GM21737 (cell line): ENCODE measurements at regions not wholly inside any gene's neighbourhood (a gene's known extent, or its start where the extent isn't known, plus 50 kb on each side); places are given as distances from the start of the nearest gene placed in this dataset.
"Not testable (repeated sequence)": the region's sequence is repeated elsewhere in the genome, so short reads cannot be mapped to it uniquely, and the experiment has no call there.

Experiments
- ATAC-seq: cut with Tn5 transposase; IDR thresholded peaks from one replicate; pipeline ENCODE4 v1.9.1; 2021; ENCODE audit warnings: mild to moderate bottlenecking, moderate library complexity; ENCODE audit not compliant: unreplicated experiment

DNA sequence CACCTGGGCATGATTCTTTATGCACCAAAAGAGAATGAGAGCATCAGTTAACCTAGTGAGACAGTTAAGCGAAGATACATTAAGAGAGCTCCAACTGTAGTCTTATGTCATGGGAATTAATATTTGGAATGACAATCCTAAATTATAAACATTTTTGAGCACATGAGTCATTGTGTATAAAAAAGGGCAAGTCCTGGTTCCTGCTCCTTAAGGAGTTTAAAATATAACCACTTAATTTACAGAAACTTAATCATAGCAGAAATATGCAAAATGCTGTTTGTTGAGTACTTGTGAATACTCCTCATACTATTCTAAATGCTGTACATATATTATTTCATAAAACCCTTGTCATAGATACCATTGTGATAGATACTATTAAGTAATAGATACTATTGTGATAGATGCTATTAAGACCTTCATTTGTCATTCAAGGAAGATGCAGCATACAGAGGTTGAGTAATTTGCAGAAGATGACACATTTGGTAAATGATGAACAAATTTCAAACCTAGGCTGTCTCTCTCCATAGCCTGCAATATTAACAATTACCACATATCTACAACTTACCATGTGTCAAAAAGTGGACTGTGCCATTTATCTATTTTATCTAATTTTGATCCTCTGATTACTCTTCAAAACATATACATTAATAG is 301.0 kb downstream of the TBC1D4 start:
- ATAC-seq, result no peak

DNA sequence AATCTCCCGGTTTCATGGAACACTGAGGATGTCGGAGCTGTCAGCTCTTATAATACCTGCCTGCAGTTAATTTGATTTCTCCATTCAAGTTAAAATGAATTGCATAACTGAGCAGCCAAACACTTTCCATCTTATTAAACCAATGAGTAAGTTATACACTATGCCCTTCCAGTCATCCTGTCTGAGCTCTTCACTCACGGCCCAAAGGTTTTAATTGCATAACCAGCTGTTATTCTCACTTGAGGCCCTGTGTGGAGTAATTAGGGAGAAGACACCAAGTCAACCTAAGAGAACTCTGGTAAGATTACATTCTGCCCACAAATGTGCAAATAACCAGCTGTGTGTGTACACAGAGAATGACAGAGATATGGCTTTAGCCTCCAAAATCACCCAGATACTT is 303.5 kb downstream of the TBC1D4 start:
- no peak for ATAC-seq

DNA sequence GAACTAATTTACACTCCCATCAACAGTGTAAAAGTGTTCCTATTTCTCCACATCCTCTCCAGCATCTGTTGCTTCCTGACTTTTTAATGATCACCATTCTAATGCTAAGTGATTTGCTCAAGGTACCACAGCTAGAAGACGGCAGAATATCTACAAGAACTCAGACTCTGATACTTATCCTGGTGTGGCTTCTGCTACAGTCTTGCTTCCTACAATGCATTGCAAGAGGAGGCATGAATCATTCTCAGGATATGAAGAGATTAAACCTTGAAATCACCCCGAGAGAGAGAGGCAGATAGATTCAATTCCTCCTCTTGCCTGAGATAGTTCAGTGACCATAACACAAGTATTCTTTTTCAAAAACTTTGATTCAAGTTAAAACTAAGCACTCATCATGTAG is 306.4 kb downstream of the TBC1D4 start:
- ATAC-seq, result no peak

DNA sequence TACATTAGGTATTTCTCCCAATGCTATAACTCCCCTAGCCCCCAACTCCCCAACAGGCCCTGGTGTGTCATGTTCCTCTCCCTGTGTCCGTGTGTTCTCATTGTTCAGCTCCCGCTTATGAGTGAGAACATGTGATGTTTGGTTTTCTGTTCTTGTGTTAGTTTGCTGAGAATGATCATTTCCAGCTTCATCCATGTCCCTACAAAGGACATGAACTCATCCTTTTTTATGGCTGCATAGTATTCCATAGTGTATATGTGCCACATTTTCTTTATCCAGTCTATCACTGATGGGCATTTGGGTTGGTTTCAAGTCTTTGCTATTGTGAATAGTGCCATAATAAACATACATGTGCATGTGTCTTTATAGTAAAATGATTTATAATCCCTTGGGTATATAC is 306.9 kb downstream of the TBC1D4 start:
- not testable (repeated sequence) for ATAC-seq

DNA sequence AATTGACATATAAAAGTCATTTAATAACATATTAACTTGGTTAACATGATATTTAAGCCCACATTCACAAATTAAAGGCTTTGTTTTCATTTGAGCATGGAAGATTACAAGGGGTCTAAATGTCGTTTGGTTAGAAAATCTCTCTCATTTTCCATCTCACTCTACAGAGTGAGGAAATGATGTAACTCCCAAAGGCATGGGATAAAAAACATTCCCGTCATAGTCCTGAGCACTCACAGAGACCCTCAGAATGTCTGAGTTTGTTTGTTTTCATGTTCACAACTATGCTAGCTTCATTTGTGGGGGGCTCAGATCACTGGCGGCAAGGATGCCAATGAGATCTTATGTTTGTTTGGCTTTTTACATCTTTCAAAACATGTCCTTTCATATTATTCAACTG is 307.5 kb downstream of the TBC1D4 start:
- no peak for ATAC-seq

DNA sequence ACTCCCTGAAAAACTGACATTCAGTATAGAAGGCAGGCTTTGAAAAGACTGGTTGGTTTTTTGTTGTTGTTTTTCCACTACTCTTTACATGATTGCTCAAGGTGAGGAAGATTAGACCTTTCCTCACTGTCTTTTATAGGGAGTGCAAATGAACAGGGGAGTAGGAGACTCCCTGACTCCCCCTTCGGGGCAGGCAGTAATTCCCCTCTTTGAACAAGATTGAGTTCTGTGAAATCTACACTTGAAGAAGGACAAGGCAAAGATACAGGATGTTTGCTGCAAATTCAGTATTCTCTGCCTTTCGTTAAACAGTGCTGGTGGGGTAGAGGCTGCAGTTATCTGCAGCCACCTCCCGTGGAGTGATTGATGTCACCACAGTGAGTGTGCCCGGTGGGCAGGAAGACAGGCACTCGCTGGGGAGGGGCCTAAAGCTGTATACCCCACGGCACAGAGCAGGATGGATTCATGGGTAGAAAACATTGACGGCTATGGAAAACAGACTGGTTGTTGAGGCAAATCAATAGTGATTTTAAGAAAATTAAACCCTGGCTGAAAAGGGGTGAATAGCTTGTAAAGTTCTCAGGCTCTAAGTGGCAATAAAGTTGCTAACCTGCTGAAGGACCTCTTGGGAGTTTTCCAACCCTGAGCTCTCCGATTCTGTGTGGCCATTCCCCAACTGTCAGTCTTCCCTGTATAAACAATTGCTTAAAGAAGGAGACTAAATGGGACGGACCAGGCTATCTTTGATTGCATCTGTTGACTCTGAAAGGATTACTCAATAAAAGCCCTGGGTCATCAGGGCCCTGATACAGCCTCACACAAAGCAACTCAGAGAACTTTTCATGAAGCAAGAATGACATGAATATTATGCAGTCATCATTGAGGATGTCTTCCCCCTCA is 308.3 kb downstream of the TBC1D4 start:
- ATAC-seq, result no peak

DNA sequence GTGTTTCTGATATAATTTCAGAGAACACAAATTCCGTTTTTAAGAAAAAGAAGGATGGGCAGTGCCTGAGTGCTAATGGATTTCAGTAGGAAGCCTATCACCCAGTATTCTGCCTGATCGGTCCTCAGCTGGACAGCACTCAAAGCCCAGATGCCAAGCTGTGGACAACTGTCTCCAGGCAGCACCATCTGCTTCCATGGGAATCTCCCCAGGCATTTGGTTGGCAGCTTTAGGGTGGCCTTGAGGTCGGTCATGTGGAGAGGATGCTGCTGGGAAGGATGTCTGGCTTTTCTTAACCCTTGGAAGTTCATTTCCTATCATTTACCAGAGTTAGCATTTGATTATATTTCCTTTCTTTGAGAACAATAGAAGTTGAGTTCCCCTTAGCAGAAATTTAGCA is 311.7 kb downstream of the TBC1D4 start:
- no peak for ATAC-seq

DNA sequence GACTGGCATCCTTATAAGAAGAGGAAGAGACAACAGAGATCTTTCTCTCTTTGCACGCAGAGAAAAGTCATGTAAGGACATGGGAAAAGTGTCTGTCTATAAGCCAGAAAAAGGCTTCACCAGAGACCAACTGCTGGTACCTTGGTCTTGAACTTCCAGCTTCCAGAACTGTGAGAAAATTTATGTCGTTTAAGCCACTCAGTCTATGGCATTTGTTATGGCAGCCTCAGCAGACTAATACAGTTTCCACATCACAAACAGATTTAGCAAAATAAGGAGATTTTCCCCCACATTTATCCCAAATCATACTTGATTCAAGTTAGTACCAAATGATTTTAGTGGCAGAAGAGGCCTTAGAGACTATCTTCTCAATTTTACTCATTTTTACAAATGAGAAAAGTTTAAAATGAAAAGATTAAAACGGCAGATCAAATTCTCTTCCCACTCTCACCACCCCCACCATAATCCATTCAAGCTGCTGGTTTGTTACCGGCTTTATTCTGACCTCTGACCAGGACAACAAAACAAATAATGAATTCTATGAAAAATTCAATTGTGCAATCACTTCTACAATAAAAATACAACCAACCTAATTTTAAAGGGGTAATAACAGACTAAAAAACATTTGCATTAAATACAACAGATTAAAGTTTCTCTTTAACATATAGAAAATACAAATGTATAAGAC is 316.3 kb downstream of the TBC1D4 start:
- ATAC-seq, result no peak

DNA sequence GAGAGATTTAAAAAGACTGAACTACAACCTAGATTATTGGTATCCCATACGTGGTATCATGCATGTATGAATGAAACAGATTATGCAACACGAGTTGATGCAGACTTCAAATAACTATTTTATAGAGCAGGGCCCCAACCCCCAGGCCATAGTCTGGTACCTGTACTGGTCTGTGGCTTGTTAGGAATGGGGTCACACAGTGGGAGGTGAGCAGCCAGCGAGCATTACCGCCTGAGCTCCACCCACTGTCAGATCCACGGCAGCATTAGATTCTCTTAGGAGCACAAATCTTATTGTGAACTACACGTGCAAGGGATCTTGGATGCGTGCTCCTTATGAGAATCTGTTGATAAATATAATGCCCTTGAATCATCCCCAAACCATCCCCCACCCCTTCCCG is 320.2 kb downstream of the TBC1D4 start:
- no peak for ATAC-seq

GRCh38 chr13:75160984-75161383 is 321.0 kb downstream of the TBC1D4 start:
- no peak for ATAC-seq

- no peak for ATAC-seq
Observed at GRCh38 chr13:75154331-75154730, 327.6 kb downstream of the TBC1D4 start.

DNA sequence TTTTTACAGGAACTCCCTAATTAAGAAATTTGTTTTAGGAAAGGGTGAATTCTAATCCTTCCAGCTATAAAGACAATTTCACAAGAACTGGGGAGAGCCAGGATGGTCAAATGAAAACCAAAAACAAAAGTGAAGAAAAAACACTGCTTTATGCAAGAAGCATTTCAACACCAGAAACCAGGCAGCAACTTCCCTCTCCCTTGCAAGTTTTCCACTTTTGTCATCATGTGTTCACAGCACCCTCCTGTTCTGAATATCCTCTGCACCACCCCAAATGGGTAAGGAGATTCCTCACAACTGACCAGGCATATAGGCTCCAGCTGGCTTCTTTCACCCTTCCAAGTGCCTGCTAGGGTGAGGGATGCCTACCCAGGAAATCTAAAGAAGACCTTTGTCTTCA is 328.1 kb downstream of the TBC1D4 start:
- no peak for ATAC-seq

DNA sequence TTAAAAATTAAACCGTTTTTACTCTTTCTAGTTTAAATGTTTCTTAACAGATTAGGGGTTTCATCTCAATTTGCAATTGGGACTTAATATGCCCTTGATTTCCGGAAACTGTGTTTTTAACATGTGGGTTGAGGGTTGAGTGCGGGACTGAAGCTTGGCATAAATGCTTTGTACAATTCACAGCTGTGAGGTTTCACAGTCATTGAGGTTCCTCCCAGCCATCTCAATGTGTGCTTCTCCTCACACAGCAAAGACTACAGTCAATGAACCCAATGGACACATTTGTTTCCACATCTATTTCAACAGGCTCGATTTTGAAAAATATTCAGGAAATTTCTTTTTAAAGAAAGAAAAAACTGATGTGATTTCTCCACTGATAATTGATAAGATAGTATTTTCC is 328.6 kb downstream of the TBC1D4 start:
- ATAC-seq, result no peak

DNA sequence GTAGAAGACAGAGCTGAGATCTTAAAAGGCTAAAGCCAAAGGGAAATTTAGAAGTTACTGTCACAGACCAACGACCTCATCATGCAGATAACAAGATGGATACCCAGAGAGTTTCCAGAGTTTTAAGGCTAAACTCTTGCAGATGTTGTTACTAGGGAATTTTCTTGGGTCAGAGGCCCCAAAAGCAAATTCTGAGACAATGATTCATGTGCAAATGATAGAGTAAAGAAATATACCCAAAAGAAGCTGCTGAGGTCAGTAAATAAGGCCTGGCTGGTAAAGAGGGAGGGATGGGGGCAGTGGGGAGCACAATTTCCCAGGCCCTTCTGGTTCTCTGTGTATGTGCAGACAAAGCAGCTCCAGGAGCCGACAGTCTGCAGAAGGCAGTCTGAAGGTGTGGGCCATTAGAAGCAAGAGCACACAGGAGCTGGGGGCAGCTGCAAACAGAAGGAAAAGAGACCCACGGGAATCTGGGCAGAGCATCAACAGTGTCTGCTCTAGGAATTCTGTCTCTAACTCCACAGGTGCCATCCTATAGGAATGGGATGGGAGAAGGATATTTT is 330.8 kb downstream of the TBC1D4 start:
- no peak for ATAC-seq

GRCh38 chr13:75149776-75150175 is 332.2 kb downstream of the TBC1D4 start:
- ATAC-seq, result no peak

DNA sequence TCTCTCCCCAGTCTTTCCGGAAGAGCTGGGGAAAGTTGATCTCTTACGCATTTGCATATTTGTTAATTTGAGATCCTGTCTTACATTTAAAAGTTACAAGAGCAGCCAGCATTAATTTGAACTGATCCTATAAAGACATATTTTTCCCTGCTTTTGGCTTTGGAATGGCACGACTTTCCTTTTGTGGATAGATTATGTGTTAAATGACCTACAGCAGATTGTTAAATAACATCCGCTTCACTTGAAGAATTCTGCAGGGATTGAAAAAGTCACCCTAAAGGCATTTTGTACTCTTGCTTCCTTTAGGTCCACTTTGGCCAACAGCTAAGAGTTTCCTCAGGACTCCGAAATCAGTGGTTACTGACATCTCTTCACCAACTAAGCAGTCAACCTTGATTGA is 334.0 kb downstream of the TBC1D4 start:
- ATAC-seq, result no peak

- ATAC-seq, result no peak
Observed at GRCh38 chr13:75146436-75146835, 335.5 kb downstream of the TBC1D4 start.

DNA sequence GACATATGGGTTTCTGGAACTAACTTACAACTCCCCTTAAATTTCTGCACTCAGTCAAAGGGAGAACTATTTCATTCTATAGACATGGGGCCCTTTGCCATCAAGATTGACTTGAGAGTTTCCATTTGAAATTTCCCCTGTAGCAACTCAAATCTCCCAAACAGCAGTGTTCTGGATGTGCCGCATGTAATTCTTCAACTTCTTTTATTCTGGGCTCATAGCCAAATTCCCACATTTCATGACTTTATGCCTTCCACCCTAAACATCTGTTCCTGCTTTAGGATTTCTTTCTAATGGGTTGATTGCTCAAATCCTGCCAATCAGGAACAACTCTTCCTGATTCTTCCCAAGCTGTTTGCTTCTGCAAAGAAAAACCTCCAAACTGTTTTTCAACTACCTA is 336.0 kb downstream of the TBC1D4 start:
- no peak for ATAC-seq

GRCh38 chr13:75139291-75139690 is 342.7 kb downstream of the TBC1D4 start:
- ATAC-seq, result no peak

DNA sequence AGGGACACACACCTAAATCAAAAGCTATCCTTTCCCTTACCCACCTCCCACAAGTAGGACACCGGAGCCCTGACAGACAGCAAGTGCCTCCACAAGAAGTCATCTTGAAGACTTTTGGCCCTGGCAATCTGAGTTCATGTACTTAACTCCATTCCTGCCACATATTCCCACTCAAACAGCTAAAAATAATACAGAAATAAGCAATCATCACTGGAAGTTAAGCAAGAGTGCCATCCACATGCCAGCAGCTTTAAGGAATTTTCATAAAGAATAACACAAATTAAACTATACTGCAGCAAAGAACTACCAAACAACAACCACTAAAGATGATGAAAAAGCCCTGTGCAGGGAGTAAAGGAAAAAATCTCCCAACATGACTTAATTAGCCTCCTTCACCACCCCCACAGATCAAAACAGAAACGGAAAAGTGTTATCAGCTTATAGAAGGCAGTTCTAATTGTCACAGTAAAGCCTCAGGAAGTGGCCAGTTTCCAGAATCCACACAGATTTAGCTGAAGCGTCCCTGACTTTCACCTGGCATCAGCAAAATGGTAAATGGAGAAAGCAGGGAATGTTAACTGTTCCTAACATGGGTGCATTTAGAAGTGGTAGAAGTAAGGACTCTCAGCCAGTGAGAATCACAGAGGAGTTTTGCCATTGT is 343.9 kb downstream of the TBC1D4 start:
- ATAC-seq, result no peak

- no peak for ATAC-seq
Observed at GRCh38 chr13:75136151-75136550, 345.8 kb downstream of the TBC1D4 start.
